CD4-positive, CD25-positive, alpha-beta regulatory T cell (primary cell): ENCODE measurements at regions not wholly inside any gene's neighbourhood (a gene's known extent, or its start where the extent isn't known, plus 50 kb on each side); places are given as distances from the start of the nearest gene placed in this dataset.
"Not testable (repeated sequence)": the region's sequence is repeated elsewhere in the genome, so short reads cannot be mapped to it uniquely, and the experiment has no call there.

Source experiments
- ATAC-seq, 2 donors: fragments of 150-1000 bp; cut with Tn5 transposase; one replicate each; pipeline ENCODE4 v1.10.0; 2021; ENCODE audit warnings: low read depth in 2 of 2, moderate number of reproducible peaks in 2 of 2, moderate library complexity in 1 of 2
- DNase-seq, 3 donors: peaks; one replicate each; pipeline versions ENCODE4 v3.0.0 to v3.0.0-alpha.2; 2012 to 2022; ENCODE audit warnings: mixed read lengths in 1 of 3
- H3K27ac ChIP-seq: one replicate; pipeline ENCODE4 v1.7.0; 2013; ENCODE audit warnings: mild to moderate bottlenecking, low read length; ENCODE audit not compliant: insufficient read depth, poor library complexity, severe bottlenecking
- H3K27me3 ChIP-seq: one replicate; pipeline ENCODE4 v1.7.0; 2013; ENCODE audit warnings: low read length; ENCODE audit not compliant: control insufficient read depth, insufficient read depth
- H3K36me3 ChIP-seq: one replicate; pipeline ENCODE4 v1.7.0; 2013; ENCODE audit warnings: mild to moderate bottlenecking, low read length, moderate library complexity; ENCODE audit not compliant: control insufficient read depth, insufficient read depth
- H3K4me1 ChIP-seq: 2 replicates; pipeline ENCODE4 v1.7.0; 2013; ENCODE audit warnings: mild to moderate bottlenecking, low read length; ENCODE audit not compliant: insufficient read depth, control insufficient read depth, poor library complexity, severe bottlenecking
- H3K4me3 ChIP-seq: one replicate; pipeline ENCODE4 v1.7.0; 2013; ENCODE audit warnings: low read depth, mild to moderate bottlenecking, low read length, moderate library complexity
- H3K9me3 ChIP-seq, 2 experiments: 1 replicate in 1 of 2; 2 replicates in 1 of 2; pipeline ENCODE4 v1.7.0; 2013; ENCODE audit warnings: low read length in 2 of 2, mild to moderate bottlenecking in 1 of 2, moderate library complexity in 1 of 2; ENCODE audit not compliant: control insufficient read depth in 2 of 2
- H3K27ac Mint-ChIP-seq, 3 donors: one replicate each; pipeline ENCODE4 v1.8.0; 2020 to 2022; ENCODE audit warnings: mild to moderate bottlenecking in 3 of 3, mixed read lengths in 3 of 3, moderate library complexity in 2 of 3
- H3K27me3 Mint-ChIP-seq: one replicate; pipeline ENCODE4 v1.8.0; 2022; ENCODE audit warnings: mild to moderate bottlenecking, mixed read lengths
- H3K36me3 Mint-ChIP-seq: one replicate; pipeline ENCODE4 v1.8.0; 2020; ENCODE audit warnings: mixed read lengths
- H3K4me1 Mint-ChIP-seq, 4 donors: one replicate each; pipeline ENCODE4 v1.8.0; 2020 to 2022; ENCODE audit warnings: mixed read lengths in 4 of 4, mild to moderate bottlenecking in 1 of 4
- H3K4me3 Mint-ChIP-seq, 4 donors: one replicate each; pipeline ENCODE4 v1.8.0; 2020 to 2022; ENCODE audit warnings: mild to moderate bottlenecking in 4 of 4, mixed read lengths in 4 of 4, moderate library complexity in 3 of 4
- H3K9me3 Mint-ChIP-seq, 7 donors: one replicate each; pipeline ENCODE4 v1.8.0; 2020 to 2022; ENCODE audit warnings: mixed read lengths in 7 of 7, mild to moderate bottlenecking in 3 of 7, moderate library complexity in 2 of 7

- Histone ChIP-seq H3K4me1 (no peaks in the 10 kb centered on the region), H3K36me3 (no peaks in the 10 kb centered on the region), H3K4me3 (no peak overlapping the region), H3K27ac (no peak overlapping the region), H3K9me3 (peaks cover 0 to 6% of the 10 kb centered on the region in 2 experiments), H3K27me3 (no peaks in the 10 kb centered on the region)
- Mint-ChIP-seq H3K27ac (no peak overlapping the region), H3K27me3 (no peaks in the 10 kb centered on the region), H3K9me3 (peaks cover 0 to 32% (median 9%) of the 10 kb centered on the region in 7 donors), H3K4me3 (no peak overlapping the region), H3K4me1 (no peaks in the 10 kb centered on the region), H3K36me3 (no peaks in the 10 kb centered on the region)
- DNase-seq (no peak), ATAC-seq (no peak)
Measured at GRCh38 chr1:188769181-188769580, 1708.5 kb downstream of the BRINP3 start.

GRCh38 chr1:188769936-188770335 is 1707.7 kb downstream of the BRINP3 start:
- ATAC-seq (no peak), DNase-seq (no peak)
- H3K27ac Mint-ChIP-seq, result no peak overlapping the region
- H3K4me3 ChIP-seq, result no peak overlapping the region
- H3K4me1 Mint-ChIP-seq, result no peaks in the 10 kb centered on the region
- H3K9me3 ChIP-seq, result peaks cover 0 to 6% of the 10 kb centered on the region in 2 experiments
- H3K4me3 Mint-ChIP-seq, result no peak overlapping the region
- H3K36me3 ChIP-seq, result no peaks in the 10 kb centered on the region
- H3K4me1 ChIP-seq, result no peaks in the 10 kb centered on the region
- no peaks in the 10 kb centered on the region for H3K36me3 Mint-ChIP-seq
- no peaks in the 10 kb centered on the region for H3K27me3 Mint-ChIP-seq
- no peak overlapping the region for H3K27ac ChIP-seq
- no peaks in the 10 kb centered on the region for H3K27me3 ChIP-seq
- peaks cover 0 to 30% (median 9%) of the 10 kb centered on the region in 7 donors for H3K9me3 Mint-ChIP-seq

GRCh38 chr1:188778578-188778977 is 1699.1 kb downstream of the BRINP3 start:
- Mint-ChIP-seq H3K4me1 (no peaks in the 10 kb centered on the region), H3K9me3 (peaks cover 0 to 14% (median 5%) of the 10 kb centered on the region in 7 donors), H3K36me3 (no peaks in the 10 kb centered on the region), H3K27ac (no peak overlapping the region), H3K4me3 (no peak overlapping the region), H3K27me3 (no peaks in the 10 kb centered on the region)
- no peaks in the 10 kb centered on the region for H3K27me3 ChIP-seq
- H3K4me1 ChIP-seq, result no peaks in the 10 kb centered on the region
- no peaks in the 10 kb centered on the region for H3K9me3 ChIP-seq
- H3K27ac ChIP-seq, result no peak overlapping the region
- no peak for DNase-seq
- no peak overlapping the region for H3K4me3 ChIP-seq
- no peak for ATAC-seq
- H3K36me3 ChIP-seq, result no peaks in the 10 kb centered on the region

GRCh38 chr1:188782220-188782841 is 1695.3 kb downstream of the BRINP3 start:
- Mint-ChIP-seq H3K9me3 (peaks cover 0 to 6% (median 5%) of the 10 kb centered on the region in 7 donors), H3K4me1 (no peaks in the 10 kb centered on the region), H3K4me3 (no peak overlapping the region), H3K36me3 (no peaks in the 10 kb centered on the region), H3K27me3 (no peaks in the 10 kb centered on the region), H3K27ac (no peak overlapping the region)
- Histone ChIP-seq H3K4me1 (no peaks in the 10 kb centered on the region), H3K27ac (no peak overlapping the region), H3K4me3 (no peak overlapping the region), H3K27me3 (no peaks in the 10 kb centered on the region), H3K36me3 (no peaks in the 10 kb centered on the region), H3K9me3 (no peaks in the 10 kb centered on the region)
- no peak for ATAC-seq
- DNase-seq, result peak in 1 of 3 donors; percentile 2

GRCh38 chr1:188794969-188795368 is 1682.7 kb downstream of the BRINP3 start:
- H3K36me3 ChIP-seq, result no peaks in the 10 kb centered on the region
- no peak overlapping the region for H3K4me3 Mint-ChIP-seq
- ATAC-seq, result no peak

GRCh38 chr1:188812153-188812552 is 1665.5 kb downstream of the BRINP3 start:
- H3K4me1 ChIP-seq, H3K27ac Mint-ChIP-seq, H3K36me3 Mint-ChIP-seq, H3K4me3 Mint-ChIP-seq, H3K27me3 Mint-ChIP-seq, H3K9me3 ChIP-seq, DNase-seq, H3K4me1 Mint-ChIP-seq, H3K27me3 ChIP-seq, ATAC-seq, H3K4me3 ChIP-seq, H3K27ac ChIP-seq, H3K36me3 ChIP-seq: not testable (repeated sequence)
- H3K9me3 Mint-ChIP-seq, result peaks cover 0 to 35% (median 11%) of the 10 kb centered on the region in 7 donors

More at GRCh38 chr1:188794969-188795368, 1682.7 kb downstream of the BRINP3 start:
- H3K4me1 Mint-ChIP-seq, result no peaks in the 10 kb centered on the region
- H3K9me3 Mint-ChIP-seq, result peaks cover 0 to 35% (median 6%) of the 10 kb centered on the region in 7 donors
- H3K36me3 Mint-ChIP-seq, result no peaks in the 10 kb centered on the region
- no peaks in the 10 kb centered on the region for H3K27me3 Mint-ChIP-seq
- Histone ChIP-seq H3K27me3 (no peaks in the 10 kb centered on the region), H3K9me3 (no peaks in the 10 kb centered on the region), H3K27ac (no peak overlapping the region), H3K4me1 (no peaks in the 10 kb centered on the region), H3K4me3 (no peak overlapping the region)
- H3K27ac Mint-ChIP-seq, result no peak overlapping the region
- DNase-seq, result no peak

- not testable (repeated sequence) for H3K27me3 Mint-ChIP-seq, H3K36me3 ChIP-seq, H3K4me3 Mint-ChIP-seq, H3K9me3 ChIP-seq, H3K27me3 ChIP-seq, H3K36me3 Mint-ChIP-seq, H3K4me3 ChIP-seq, H3K4me1 ChIP-seq, H3K27ac ChIP-seq, H3K4me1 Mint-ChIP-seq, ATAC-seq, H3K27ac Mint-ChIP-seq, DNase-seq
- H3K9me3 Mint-ChIP-seq, result peaks cover 0 to 33% (median 10%) of the 10 kb centered on the region in 7 donors
Measured at GRCh38 chr1:188812836-188813573, 1664.7 kb downstream of the BRINP3 start.

GRCh38 chr1:188817814-188818213 is 1659.8 kb downstream of the BRINP3 start:
- Histone ChIP-seq H3K4me1 (no peaks in the 10 kb centered on the region), H3K9me3 (peaks cover 0 to under 1% of the 10 kb centered on the region in 2 experiments), H3K36me3 (no peaks in the 10 kb centered on the region), H3K27me3 (no peaks in the 10 kb centered on the region), H3K27ac (no peak overlapping the region), H3K4me3 (no peak overlapping the region)
- Mint-ChIP-seq H3K4me1 (no peaks in the 10 kb centered on the region), H3K27me3 (no peaks in the 10 kb centered on the region), H3K4me3 (no peak overlapping the region), H3K27ac (no peak overlapping the region), H3K9me3 (peaks cover 0 to 8% (median 2%) of the 10 kb centered on the region in 7 donors), H3K36me3 (no peaks in the 10 kb centered on the region)
- ATAC-seq (no peak), DNase-seq (no peak)
